Glutamatergic neuron (in vitro differentiated cells): ENCODE measurements at regions not wholly inside any gene's neighbourhood (a gene's known extent, or its start where the extent isn't known, plus 50 kb on each side); places are given as distances from the start of the nearest gene placed in this dataset.
"Not testable (repeated sequence)": the region's sequence is repeated elsewhere in the genome, so short reads cannot be mapped to it uniquely, and the experiment has no call there.

Experiments
- DNase-seq: peaks from one replicate; pipeline ENCODE4 v3.0.0; 2022
- H3K27ac Mint-ChIP-seq: one replicate; pipeline ENCODE4 v1.8.0; 2020; ENCODE audit warnings: mild to moderate bottlenecking, mixed read lengths, inconsistent platforms; ENCODE audit not compliant: unreplicated experiment
- H3K27me3 Mint-ChIP-seq: one replicate; pipeline ENCODE4 v1.8.0; 2020; ENCODE audit warnings: mild to moderate bottlenecking, moderate library complexity, mixed read lengths, inconsistent platforms; ENCODE audit not compliant: unreplicated experiment
- H3K36me3 Mint-ChIP-seq: one replicate; pipeline ENCODE4 v1.8.0; 2020; ENCODE audit warnings: mild to moderate bottlenecking, mixed read lengths, inconsistent platforms; ENCODE audit not compliant: unreplicated experiment
- H3K4me1 Mint-ChIP-seq: one replicate; pipeline ENCODE4 v1.8.0; 2020; ENCODE audit warnings: mild to moderate bottlenecking, low read depth, mixed read lengths, inconsistent platforms; ENCODE audit not compliant: unreplicated experiment
- H3K4me3 Mint-ChIP-seq: one replicate; pipeline ENCODE4 v1.8.0; 2020; ENCODE audit warnings: mild to moderate bottlenecking, mixed read lengths, inconsistent platforms; ENCODE audit not compliant: unreplicated experiment
- H3K9me3 Mint-ChIP-seq: one replicate; pipeline ENCODE4 v1.8.0; 2020; ENCODE audit warnings: mild to moderate bottlenecking, moderate library complexity, mixed read lengths, inconsistent platforms; ENCODE audit not compliant: unreplicated experiment
- CTCF ChIP-seq: fragments of 200-600 bp; sonication (generic); IDR thresholded peaks from one replicate; pipeline ENCODE4 v1.5.0; 2021; ENCODE audit not compliant: partially characterized antibody, unreplicated experiment

GRCh38 chr15:20002560-20002959 lies 539.0 kb downstream of the GOLGA6L6 start:
- not testable (repeated sequence) for H3K4me3 Mint-ChIP-seq, H3K9me3 Mint-ChIP-seq, DNase-seq, H3K4me1 Mint-ChIP-seq, H3K27ac Mint-ChIP-seq, H3K36me3 Mint-ChIP-seq, H3K27me3 Mint-ChIP-seq

- not testable (repeated sequence) for H3K27me3 Mint-ChIP-seq, H3K9me3 Mint-ChIP-seq, H3K4me1 Mint-ChIP-seq, H3K36me3 Mint-ChIP-seq, DNase-seq, H3K4me3 Mint-ChIP-seq, H3K27ac Mint-ChIP-seq
These were observed 544.9 kb downstream of the GOLGA6L6 start for GRCh38 chr15:19996574-19997194.

GRCh38 chr15:19995296-19995695 lies 546.3 kb downstream of the GOLGA6L6 start:
- H3K27ac Mint-ChIP-seq, H3K36me3 Mint-ChIP-seq: not testable (repeated sequence)

GRCh38 chr15:19992428-19992827 lies 549.2 kb downstream of the GOLGA6L6 start:
- TF ChIP-seq CTCF: no peak
- no peaks in the 10 kb centered on the region for H3K36me3 Mint-ChIP-seq
- peaks cover 18% of the 10 kb centered on the region for H3K9me3 Mint-ChIP-seq
- no peak overlapping the region for H3K4me3 Mint-ChIP-seq
- H3K27me3 Mint-ChIP-seq: peaks cover 4% of the 10 kb centered on the region
- no peaks in the 10 kb centered on the region for H3K4me1 Mint-ChIP-seq
- no peak overlapping the region for H3K27ac Mint-ChIP-seq
- no peak for DNase-seq

More at GRCh38 chr15:19995296-19995695, 546.3 kb downstream of the GOLGA6L6 start:
- H3K9me3 Mint-ChIP-seq: peaks cover 13% of the 10 kb centered on the region
- not testable (repeated sequence) for H3K27me3 Mint-ChIP-seq, H3K4me3 Mint-ChIP-seq, DNase-seq, H3K4me1 Mint-ChIP-seq

- no peak for DNase-seq
- peaks cover 23% of the 10 kb centered on the region for H3K9me3 Mint-ChIP-seq
- H3K27ac Mint-ChIP-seq: no peak overlapping the region
- H3K36me3 Mint-ChIP-seq: peaks cover 3% of the 10 kb centered on the region
- no peak for TF ChIP-seq CTCF
- H3K27me3 Mint-ChIP-seq: peaks cover 4% of the 10 kb centered on the region
- H3K4me3 Mint-ChIP-seq: no peak overlapping the region
- H3K4me1 Mint-ChIP-seq: no peaks in the 10 kb centered on the region
These were observed 553.4 kb downstream of the GOLGA6L6 start for GRCh38 chr15:19988094-19988660.

GRCh38 chr15:19987389-19988048 lies 554.1 kb downstream of the GOLGA6L6 start:
- DNase-seq: no peak
- Mint-ChIP-seq H3K9me3 (peaks cover 23% of the 10 kb centered on the region), H3K4me3 (no peak overlapping the region)

More at GRCh38 chr15:19987389-19988048, 554.1 kb downstream of the GOLGA6L6 start:
- Mint-ChIP-seq H3K36me3 (peaks cover 3% of the 10 kb centered on the region), H3K27me3 (peaks cover 4% of the 10 kb centered on the region), H3K27ac (no peak overlapping the region), H3K4me1 (no peaks in the 10 kb centered on the region)
- no peak for TF ChIP-seq CTCF
